ENCODE measurements at regions not wholly inside any gene's neighbourhood (a gene's known extent, or its start where the extent isn't known, plus 50 kb on each side); places are given as distances from the start of the nearest gene placed in this dataset.

DNA sequence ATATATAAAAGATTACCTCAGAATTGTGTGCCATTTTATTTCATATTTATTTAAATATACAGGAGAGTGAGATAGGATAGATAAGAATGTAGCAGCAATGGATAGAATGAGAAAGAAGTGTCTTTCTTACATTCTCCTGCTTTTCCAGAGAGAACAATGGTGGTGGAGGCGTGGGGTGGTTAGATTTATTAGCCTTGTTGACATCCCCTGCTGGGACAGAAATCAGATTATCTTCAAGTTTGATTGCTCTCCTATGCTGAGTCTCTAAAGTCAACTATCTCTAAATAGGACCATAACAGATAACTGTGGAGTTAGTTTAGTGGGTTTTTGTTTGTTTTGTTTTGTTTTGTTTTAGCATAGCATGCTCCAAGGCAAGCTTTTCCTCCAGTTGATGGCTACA is 397.6 kb downstream of the LRFN5 start:
- WGBS (ENCODE audit: low lambda C conversion rate), result 0% methylated on average over 1 of the region's 1 CpG
- H3K27ac ChIP-seq (ENCODE audit: low read depth in 2 of 2, low read length in 1 of 2), result no peak overlapping the region
- H3K4me3 ChIP-seq (ENCODE audit: low read depth in 2 of 2, low read length in 1 of 2), result no peak overlapping the region
- CTCF ChIA-PET, result no interaction called here
- no peaks in the 10 kb centered on the region for H3K9me3 ChIP-seq
- TF ChIP-seq NFIC (IDR thresholded peaks at IDR 0.05; ENCODE audit: borderline replicate concordance), result no peak
- TF ChIP-seq JUND (IDR thresholded peaks at IDR 0.05), result no peak
- TF ChIP-seq CHD2 (IDR thresholded peaks at IDR 0.05; ENCODE audit: low read length, partially characterized antibody), result no peak
- TF ChIP-seq YY1 (IDR thresholded peaks at IDR 0.05; ENCODE audit: low read depth), result no peak
- no peak for TF ChIP-seq POLR2AphosphoS5 (IDR thresholded peaks at IDR 0.05; ENCODE audit: low read depth, low read length)
- no peak for TF ChIP-seq FOXM1 (IDR thresholded peaks at IDR 0.05; ENCODE audit: low read depth)
- TF ChIP-seq, protein P1, sequence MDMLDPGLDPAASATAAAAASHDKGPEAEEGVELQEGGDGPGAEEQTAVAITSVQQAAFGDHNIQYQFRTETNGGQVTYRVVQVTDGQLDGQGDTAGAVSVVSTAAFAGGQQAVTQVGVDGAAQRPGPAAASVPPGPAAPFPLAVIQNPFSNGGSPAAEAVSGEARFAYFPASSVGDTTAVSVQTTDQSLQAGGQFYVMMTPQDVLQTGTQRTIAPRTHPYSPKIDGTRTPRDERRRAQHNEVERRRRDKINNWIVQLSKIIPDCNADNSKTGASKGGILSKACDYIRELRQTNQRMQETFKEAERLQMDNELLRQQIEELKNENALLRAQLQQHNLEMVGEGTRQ (IDR thresholded peaks at IDR 0.05; ENCODE audit: borderline replicate concordance, low read depth, low read length), result no peak
- no peak overlapping the region for H3K9ac ChIP-seq
- H3K4me2 ChIP-seq, result no peak overlapping the region
- no peaks in the 10 kb centered on the region for H3F3A ChIP-seq (replicated peaks; ENCODE audit: insufficient read depth)
- no peaks in the 10 kb centered on the region for H3K79me2 ChIP-seq (ENCODE audit: insufficient read depth)
- H3K9me2 ChIP-seq, result no peaks in the 10 kb centered on the region
- POLR2A ChIA-PET, result no interaction called here
- H2AFZ ChIP-seq (ENCODE audit: low read depth), result no peak overlapping the region
- H3K27me3 ChIP-seq (ENCODE audit: insufficient read depth), result no peaks in the 10 kb centered on the region
- no peak for DNase-seq
- no peaks in the 10 kb centered on the region for H4K20me1 ChIP-seq (ENCODE audit: insufficient read depth)
- no peaks in the 10 kb centered on the region for H3K4me1 ChIP-seq (ENCODE audit: control insufficient read depth in 1 of 2, insufficient read depth in 2 of 2, low read depth in 1 of 2, low read length in 1 of 2)
- H3K36me3 ChIP-seq (replicated peaks in 1 of 2; ENCODE audit: control insufficient read depth in 1 of 2, insufficient read depth in 2 of 2, low read length in 1 of 2), result no peaks in the 10 kb centered on the region

DNA sequence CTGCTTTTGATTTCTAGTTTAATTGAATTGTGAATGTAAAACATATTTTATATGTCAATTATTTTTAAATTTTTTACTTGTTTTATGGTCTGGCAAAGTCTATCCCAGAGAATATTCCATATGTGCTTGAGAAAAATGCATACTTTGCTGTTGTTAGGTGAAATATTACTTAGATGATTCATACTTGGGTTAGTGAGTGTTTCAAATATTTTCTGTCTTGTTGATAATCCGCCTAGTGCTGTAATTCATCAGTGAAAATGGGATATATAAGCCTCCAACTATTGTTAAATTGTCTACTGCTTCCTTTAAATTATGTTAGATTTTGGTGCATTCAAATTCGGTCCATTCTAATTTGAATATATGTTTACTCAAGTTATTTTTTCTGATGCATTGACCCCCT is 395.5 kb downstream of the LRFN5 start:
- TF ChIP-seq MXI1 (IDR thresholded peaks at IDR 0.05; ENCODE audit: low read depth, low read length) (no peak), TEAD4 (IDR thresholded peaks at IDR 0.05; ENCODE audit: borderline replicate concordance, insufficient read depth) (no peak), RFX5 (IDR thresholded peaks at IDR 0.05; ENCODE audit: low read length) (no peak), NRF1 (IDR thresholded peaks at IDR 0.05; ENCODE audit: low read depth, low read length) (no peak), GATA2 (CRISPR knock-in tag; IDR thresholded peaks at IDR 0.05) (no peak), GABPA (IDR thresholded peaks at IDR 0.05; ENCODE audit: low read depth) (no peak), YY1 (IDR thresholded peaks at IDR 0.05; ENCODE audit: low read depth) (no peak)
- TF ChIP-seq, protein P2, sequence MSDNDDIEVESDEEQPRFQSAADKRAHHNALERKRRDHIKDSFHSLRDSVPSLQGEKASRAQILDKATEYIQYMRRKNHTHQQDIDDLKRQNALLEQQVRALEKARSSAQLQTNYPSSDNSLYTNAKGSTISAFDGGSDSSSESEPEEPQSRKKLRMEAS (IDR thresholded peaks at IDR 0.05; ENCODE audit: low read depth), result no peak
- TF ChIP-seq, protein P3, sequence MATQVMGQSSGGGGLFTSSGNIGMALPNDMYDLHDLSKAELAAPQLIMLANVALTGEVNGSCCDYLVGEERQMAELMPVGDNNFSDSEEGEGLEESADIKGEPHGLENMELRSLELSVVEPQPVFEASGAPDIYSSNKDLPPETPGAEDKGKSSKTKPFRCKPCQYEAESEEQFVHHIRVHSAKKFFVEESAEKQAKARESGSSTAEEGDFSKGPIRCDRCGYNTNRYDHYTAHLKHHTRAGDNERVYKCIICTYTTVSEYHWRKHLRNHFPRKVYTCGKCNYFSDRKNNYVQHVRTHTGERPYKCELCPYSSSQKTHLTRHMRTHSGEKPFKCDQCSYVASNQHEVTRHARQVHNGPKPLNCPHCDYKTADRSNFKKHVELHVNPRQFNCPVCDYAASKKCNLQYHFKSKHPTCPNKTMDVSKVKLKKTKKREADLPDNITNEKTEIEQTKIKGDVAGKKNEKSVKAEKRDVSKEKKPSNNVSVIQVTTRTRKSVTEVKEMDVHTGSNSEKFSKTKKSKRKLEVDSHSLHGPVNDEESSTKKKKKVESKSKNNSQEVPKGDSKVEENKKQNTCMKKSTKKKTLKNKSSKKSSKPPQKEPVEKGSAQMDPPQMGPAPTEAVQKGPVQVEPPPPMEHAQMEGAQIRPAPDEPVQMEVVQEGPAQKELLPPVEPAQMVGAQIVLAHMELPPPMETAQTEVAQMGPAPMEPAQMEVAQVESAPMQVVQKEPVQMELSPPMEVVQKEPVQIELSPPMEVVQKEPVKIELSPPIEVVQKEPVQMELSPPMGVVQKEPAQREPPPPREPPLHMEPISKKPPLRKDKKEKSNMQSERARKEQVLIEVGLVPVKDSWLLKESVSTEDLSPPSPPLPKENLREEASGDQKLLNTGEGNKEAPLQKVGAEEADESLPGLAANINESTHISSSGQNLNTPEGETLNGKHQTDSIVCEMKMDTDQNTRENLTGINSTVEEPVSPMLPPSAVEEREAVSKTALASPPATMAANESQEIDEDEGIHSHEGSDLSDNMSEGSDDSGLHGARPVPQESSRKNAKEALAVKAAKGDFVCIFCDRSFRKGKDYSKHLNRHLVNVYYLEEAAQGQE (IDR thresholded peaks at IDR 0.05; ENCODE audit: low read depth, low read length), result no peak
- TF ChIP-seq, protein P4, sequence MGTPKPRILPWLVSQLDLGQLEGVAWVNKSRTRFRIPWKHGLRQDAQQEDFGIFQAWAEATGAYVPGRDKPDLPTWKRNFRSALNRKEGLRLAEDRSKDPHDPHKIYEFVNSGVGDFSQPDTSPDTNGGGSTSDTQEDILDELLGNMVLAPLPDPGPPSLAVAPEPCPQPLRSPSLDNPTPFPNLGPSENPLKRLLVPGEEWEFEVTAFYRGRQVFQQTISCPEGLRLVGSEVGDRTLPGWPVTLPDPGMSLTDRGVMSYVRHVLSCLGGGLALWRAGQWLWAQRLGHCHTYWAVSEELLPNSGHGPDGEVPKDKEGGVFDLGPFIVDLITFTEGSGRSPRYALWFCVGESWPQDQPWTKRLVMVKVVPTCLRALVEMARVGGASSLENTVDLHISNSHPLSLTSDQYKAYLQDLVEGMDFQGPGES (IDR thresholded peaks at IDR 0.05; ENCODE audit: low read depth, low read length), result no peak
- TF ChIP-seq, protein P5, sequence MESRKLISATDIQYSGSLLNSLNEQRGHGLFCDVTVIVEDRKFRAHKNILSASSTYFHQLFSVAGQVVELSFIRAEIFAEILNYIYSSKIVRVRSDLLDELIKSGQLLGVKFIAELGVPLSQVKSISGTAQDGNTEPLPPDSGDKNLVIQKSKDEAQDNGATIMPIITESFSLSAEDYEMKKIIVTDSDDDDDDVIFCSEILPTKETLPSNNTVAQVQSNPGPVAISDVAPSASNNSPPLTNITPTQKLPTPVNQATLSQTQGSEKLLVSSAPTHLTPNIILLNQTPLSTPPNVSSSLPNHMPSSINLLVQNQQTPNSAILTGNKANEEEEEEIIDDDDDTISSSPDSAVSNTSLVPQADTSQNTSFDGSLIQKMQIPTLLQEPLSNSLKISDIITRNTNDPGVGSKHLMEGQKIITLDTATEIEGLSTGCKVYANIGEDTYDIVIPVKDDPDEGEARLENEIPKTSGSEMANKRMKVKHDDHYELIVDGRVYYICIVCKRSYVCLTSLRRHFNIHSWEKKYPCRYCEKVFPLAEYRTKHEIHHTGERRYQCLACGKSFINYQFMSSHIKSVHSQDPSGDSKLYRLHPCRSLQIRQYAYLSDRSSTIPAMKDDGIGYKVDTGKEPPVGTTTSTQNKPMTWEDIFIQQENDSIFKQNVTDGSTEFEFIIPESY (IDR thresholded peaks at IDR 0.05; ENCODE audit: borderline replicate concordance, low read depth), result no peak
- TF ChIP-seq, protein P6, sequence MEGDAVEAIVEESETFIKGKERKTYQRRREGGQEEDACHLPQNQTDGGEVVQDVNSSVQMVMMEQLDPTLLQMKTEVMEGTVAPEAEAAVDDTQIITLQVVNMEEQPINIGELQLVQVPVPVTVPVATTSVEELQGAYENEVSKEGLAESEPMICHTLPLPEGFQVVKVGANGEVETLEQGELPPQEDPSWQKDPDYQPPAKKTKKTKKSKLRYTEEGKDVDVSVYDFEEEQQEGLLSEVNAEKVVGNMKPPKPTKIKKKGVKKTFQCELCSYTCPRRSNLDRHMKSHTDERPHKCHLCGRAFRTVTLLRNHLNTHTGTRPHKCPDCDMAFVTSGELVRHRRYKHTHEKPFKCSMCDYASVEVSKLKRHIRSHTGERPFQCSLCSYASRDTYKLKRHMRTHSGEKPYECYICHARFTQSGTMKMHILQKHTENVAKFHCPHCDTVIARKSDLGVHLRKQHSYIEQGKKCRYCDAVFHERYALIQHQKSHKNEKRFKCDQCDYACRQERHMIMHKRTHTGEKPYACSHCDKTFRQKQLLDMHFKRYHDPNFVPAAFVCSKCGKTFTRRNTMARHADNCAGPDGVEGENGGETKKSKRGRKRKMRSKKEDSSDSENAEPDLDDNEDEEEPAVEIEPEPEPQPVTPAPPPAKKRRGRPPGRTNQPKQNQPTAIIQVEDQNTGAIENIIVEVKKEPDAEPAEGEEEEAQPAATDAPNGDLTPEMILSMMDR (IDR thresholded peaks at IDR 0.05), result no peak
- H3K4me2 ChIP-seq, result no peak overlapping the region
- POLR2A ChIA-PET, result no interaction called here

More for the DNA sequence above, 395.5 kb downstream of the LRFN5 start:
- no peak for DNase-seq
- H3K9me2 ChIP-seq, result no peaks in the 10 kb centered on the region
- H2AFZ ChIP-seq (ENCODE audit: low read depth), result no peak overlapping the region
- CTCF ChIA-PET, result no interaction called here
- no peak overlapping the region for H3K27ac ChIP-seq (ENCODE audit: low read depth in 2 of 2, low read length in 1 of 2)
- no peak overlapping the region for H3K9ac ChIP-seq
- H3K4me1 ChIP-seq (ENCODE audit: control insufficient read depth in 1 of 2, insufficient read depth in 2 of 2, low read depth in 1 of 2, low read length in 1 of 2), result no peaks in the 10 kb centered on the region
- WGBS (ENCODE audit: low lambda C conversion rate), result 3% methylated on average over 2 of the region's 2 CpGs
- H3F3A ChIP-seq (replicated peaks; ENCODE audit: insufficient read depth), result no peaks in the 10 kb centered on the region
- H3K9me3 ChIP-seq, result no peaks in the 10 kb centered on the region
- no peaks in the 10 kb centered on the region for H3K79me2 ChIP-seq (ENCODE audit: insufficient read depth)
- H3K27me3 ChIP-seq (ENCODE audit: insufficient read depth), result no peaks in the 10 kb centered on the region
- H4K20me1 ChIP-seq (ENCODE audit: insufficient read depth), result no peaks in the 10 kb centered on the region
- no peaks in the 10 kb centered on the region for H3K36me3 ChIP-seq (replicated peaks in 1 of 2; ENCODE audit: control insufficient read depth in 1 of 2, insufficient read depth in 2 of 2, low read length in 1 of 2)
- H3K4me3 ChIP-seq (ENCODE audit: low read depth in 2 of 2, low read length in 1 of 2), result no peak overlapping the region

Data from SK-N-SH (cell line).